ENCODE measurements at regions not wholly inside any gene's neighbourhood (a gene's known extent, or its start where the extent isn't known, plus 50 kb on each side); places are given as distances from the start of the nearest gene placed in this dataset.

- no peak for DNase-seq (ENCODE audit: low read depth in 1 of 2, low spot score in 1 of 2)
- Histone ChIP-seq H3K27me3 (ENCODE audit: insufficient read depth, poor library complexity, severe bottlenecking) (no peaks in the 10 kb centered on the region), H3K27ac (replicated peaks) (no peak overlapping the region), H3K4me3 (replicated peaks; ENCODE audit: insufficient read depth, low read length) (no peak overlapping the region)
- TF ChIP-seq GABPA (IDR thresholded peaks at IDR 0.05; ENCODE audit: low read depth) (no peak), CTCF (IDR thresholded peaks at IDR 0.05; ENCODE audit: insufficient read depth, low read length) (no peak), POLR2AphosphoS5 (IDR thresholded peaks at IDR 0.05; ENCODE audit: low read depth) (no peak), REST (IDR thresholded peaks at IDR 0.05; ENCODE audit: insufficient replicate concordance, low read depth) (no peak), SPI1 (IDR thresholded peaks at IDR 0.05; ENCODE audit: borderline replicate concordance, low read depth) (no peak)
Measured at GRCh38 chr5:96066386-96066719, 104.7 kb upstream of the ELL2 start.

- H3K4me3 ChIP-seq (replicated peaks; ENCODE audit: insufficient read depth, low read length): no peak overlapping the region
- TF ChIP-seq GABPA (IDR thresholded peaks at IDR 0.05; ENCODE audit: low read depth) (no peak), SPI1 (IDR thresholded peaks at IDR 0.05; ENCODE audit: borderline replicate concordance, low read depth) (peak; percentile 1; the same call in 1 of the 2 replicates)
- H3K27ac ChIP-seq (replicated peaks): no peak overlapping the region
- no peaks in the 10 kb centered on the region for H3K27me3 ChIP-seq (ENCODE audit: insufficient read depth, poor library complexity, severe bottlenecking)
- DNase-seq (ENCODE audit: low read depth in 1 of 2, low spot score in 1 of 2): no peak
Measured at GRCh38 chr5:96065685-96066385, 104.2 kb upstream of the ELL2 start.

- H3K27ac ChIP-seq (replicated peaks): no peak overlapping the region
- no peak overlapping the region for H3K4me3 ChIP-seq (replicated peaks; ENCODE audit: insufficient read depth, low read length)
- H3K27me3 ChIP-seq (ENCODE audit: insufficient read depth, poor library complexity, severe bottlenecking): no peaks in the 10 kb centered on the region
- DNase-seq (ENCODE audit: low read depth in 1 of 2, low spot score in 1 of 2): no peak
- no peak for TF ChIP-seq CTCF (IDR thresholded peaks at IDR 0.05; ENCODE audit: insufficient read depth, low read length)
- TF ChIP-seq REST (IDR thresholded peaks at IDR 0.05; ENCODE audit: insufficient replicate concordance, low read depth): no peak
- no peak for TF ChIP-seq POLR2AphosphoS5 (IDR thresholded peaks at IDR 0.05; ENCODE audit: low read depth)
- TF ChIP-seq SPI1 (IDR thresholded peaks at IDR 0.05; ENCODE audit: borderline replicate concordance, low read depth): no peak
- no peak for TF ChIP-seq GABPA (IDR thresholded peaks at IDR 0.05; ENCODE audit: low read depth)
Measured at GRCh38 chr5:96064877-96065276, 103.2 kb upstream of the ELL2 start.

GRCh38 chr5:96062836-96063235 lies 101.2 kb upstream of the ELL2 start:
- DNase-seq (ENCODE audit: low read depth in 1 of 2, low spot score in 1 of 2): no peak
- H3K27me3 ChIP-seq (ENCODE audit: insufficient read depth, poor library complexity, severe bottlenecking): no peaks in the 10 kb centered on the region
- TF ChIP-seq GABPA (IDR thresholded peaks at IDR 0.05; ENCODE audit: low read depth) (no peak), POLR2AphosphoS5 (IDR thresholded peaks at IDR 0.05; ENCODE audit: low read depth) (no peak), REST (IDR thresholded peaks at IDR 0.05; ENCODE audit: insufficient replicate concordance, low read depth) (no peak), CTCF (IDR thresholded peaks at IDR 0.05; ENCODE audit: insufficient read depth, low read length) (no peak), SPI1 (IDR thresholded peaks at IDR 0.05; ENCODE audit: borderline replicate concordance, low read depth) (no peak)
- H3K4me3 ChIP-seq (replicated peaks; ENCODE audit: insufficient read depth, low read length): no peak overlapping the region
- no peak overlapping the region for H3K27ac ChIP-seq (replicated peaks)
